Stimulated activated CD8-positive, alpha-beta memory T cell treated with anti-CD3 and anti-CD28 coated beads, Interleukin-7, amount 100 ng/mL, for 48 hours (primary cell): ENCODE measurements at regions not wholly inside any gene's neighbourhood (a gene's known extent, or its start where the extent isn't known, plus 50 kb on each side); places are given as distances from the start of the nearest gene placed in this dataset.
"Not testable (repeated sequence)": the region's sequence is repeated elsewhere in the genome, so short reads cannot be mapped to it uniquely, and the experiment has no call there.

Experiments used
- DNase-seq, 2 donors: peaks; one replicate each; pipeline ENCODE4 v3.0.0-alpha.2; 2020; ENCODE audit warnings: low read depth in 1 of 2; ENCODE audit errors: extremely low read depth in 1 of 2

DNA sequence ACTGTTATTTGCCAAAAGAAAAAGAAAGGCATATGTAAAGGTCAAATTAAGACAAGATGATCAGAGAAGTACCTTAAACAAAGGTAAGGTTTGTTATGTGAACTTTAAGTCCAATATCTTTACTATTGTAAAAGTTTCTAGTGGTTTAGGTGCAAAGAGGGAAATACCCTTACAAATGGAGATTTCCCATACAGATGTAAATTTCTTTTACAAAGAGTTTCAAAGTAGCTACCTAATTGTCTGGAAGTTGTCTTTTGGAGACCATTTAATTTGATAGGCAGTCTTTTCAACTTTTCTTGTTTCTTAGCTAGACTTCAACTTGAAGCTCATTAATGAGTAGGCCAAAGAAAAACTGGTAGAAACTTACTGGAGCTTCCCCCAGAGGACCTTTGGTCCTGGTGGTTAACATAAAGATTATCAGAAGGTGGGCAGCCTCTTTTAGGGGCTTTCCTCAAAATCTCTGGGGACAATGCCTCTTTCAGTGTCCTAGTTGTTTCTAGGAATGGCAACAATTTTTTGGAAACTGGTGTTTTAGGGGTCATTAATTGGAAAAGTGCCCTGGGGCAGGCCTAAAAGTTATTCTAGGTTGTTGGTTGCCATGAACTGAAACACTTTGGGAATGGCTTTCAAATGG, 297.3 kb downstream of the GUCY2F start:
- DNase-seq = no peak

DNA sequence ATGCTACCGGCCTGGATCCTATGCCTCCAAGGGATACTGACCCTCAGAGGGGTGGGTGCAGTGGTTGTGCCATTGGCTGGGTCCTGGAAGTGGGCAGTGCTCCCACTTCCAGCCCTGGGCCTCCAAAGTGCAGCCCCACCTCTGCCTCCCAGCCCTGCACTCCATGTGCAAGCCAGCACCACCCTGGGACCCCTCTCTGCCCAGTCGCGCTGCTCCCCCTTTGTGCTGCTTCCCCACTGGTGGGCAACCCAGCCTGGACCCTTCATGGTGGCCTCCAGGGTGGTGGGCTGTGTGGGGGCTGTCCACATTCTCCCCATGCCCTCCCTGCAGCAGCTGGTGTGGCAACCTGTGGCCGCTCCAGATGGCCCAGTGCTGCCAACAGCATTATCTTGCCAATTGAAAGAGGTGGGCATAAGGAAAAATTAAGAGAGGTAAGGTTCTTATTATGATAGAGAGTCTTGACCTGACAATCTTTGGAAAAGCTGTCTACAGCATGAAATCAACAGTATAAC, 309.7 kb downstream of the GUCY2F start:
- no peak for DNase-seq

DNA sequence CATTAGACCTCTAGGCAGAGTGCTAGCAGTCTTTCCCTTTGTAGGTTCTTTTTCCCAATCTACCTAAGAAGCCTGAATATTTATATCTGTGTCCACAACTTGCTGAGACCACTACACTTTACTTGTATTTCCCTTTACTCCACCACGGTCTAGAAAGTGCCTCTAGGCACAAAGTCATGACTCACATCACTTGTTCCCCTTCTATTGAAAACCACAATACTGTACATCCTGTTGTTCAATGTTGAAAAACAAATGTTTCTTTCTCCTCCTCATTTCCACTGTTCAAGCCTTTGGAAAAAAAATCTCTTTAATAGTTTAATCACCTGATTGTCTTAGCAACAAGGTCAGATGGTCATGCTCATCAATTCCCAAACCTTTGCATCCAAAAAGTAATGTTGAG, 326.7 kb downstream of the GUCY2F start:
- no peak for DNase-seq

DNA sequence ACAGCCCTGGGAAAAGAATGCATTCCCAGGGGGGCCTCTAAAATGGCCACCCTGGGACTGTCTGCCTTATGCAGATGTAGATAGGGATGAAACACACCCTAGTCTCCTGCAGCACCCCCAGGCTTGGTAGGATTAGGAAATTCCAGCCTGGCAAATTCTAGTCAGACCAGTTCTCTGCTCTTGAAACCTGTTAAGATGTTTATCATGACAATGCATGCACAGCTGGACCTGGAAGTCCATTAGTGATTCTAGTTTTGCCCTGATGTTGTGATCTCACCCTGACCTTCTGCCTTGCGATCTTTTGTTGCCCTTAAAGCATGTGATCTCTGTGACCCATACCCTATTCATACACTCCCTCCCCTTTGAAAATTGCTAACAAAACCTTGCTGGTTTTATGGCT, 337.7 kb downstream of the GUCY2F start:
- not testable (repeated sequence) for DNase-seq

DNA sequence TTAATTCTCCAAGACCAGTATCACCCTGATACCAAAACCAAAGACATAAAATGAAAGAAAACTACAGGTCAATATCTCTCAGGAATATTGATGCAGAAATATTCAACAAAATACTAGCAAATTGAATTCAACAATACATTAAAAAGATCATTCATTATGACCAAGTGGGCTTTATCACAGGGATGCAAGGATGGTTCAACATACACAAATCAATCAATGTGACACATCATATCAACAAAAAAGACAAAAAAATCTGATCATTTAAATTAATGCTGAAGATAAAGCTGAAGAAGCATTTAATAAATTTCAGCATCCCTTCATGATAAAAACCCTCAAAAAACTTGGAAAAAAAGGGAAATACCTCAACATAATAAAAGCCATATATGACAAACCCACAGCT, 341.4 kb downstream of the GUCY2F start:
- no peak for DNase-seq

DNA sequence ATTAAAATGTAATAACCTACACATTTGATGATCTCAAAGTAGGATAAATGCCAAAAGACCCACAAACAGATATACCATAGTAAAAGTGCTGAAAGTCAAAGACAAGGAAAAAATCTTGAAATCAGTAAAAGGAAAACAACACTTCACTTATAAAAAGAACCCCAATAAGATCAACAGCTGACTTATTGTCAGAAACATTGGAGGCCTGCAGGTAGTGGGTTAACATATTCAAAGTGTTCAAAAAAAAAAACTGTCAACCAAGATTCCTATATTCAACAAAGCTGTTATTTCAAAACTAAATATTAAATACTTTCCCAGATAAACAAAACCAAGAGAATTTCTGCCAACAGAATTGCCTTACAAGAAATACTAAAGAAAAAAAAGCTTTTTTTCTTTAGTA, 347.1 kb downstream of the GUCY2F start:
- DNase-seq = no peak

DNA sequence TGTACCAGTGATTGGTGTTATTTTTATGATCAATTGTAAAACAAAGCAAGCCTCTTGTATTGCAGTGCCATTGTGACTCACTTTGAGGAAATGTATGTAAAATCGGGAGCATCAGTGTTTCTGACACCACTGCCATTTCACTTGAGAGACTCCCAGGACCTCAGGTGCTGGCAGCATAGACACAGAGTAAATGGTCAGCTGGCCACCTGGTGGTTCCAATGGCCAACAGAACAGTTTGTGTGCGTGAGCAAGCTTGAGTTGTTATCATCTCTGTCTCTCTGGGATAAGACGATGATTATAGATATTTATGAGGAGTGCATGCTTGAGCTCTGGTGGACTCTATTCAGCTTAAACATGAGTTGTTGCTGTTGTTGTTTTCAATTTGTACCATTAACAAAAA, 356.6 kb downstream of the GUCY2F start:
- DNase-seq = no peak

DNA sequence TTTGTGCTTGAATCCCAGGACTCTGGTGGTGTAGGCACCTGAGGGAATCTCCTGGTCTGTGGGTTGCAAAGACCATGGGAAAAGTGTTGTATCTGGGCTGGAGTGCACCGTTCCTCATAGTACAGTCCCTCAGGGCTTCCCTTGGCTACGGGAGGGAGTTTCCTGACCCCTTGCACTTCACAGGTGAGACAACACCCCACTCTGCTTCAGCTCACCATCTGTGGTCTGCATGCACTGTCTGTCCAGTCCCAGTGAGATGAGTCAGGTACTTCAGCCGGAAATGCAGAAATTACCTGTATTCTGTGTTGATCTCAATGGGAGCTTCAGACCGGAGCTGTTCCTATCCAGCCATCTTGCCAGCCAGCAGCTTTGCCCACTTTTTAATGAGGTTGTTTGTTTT, 353.0 kb upstream of the IRS4 start:
- no peak for DNase-seq

DNA sequence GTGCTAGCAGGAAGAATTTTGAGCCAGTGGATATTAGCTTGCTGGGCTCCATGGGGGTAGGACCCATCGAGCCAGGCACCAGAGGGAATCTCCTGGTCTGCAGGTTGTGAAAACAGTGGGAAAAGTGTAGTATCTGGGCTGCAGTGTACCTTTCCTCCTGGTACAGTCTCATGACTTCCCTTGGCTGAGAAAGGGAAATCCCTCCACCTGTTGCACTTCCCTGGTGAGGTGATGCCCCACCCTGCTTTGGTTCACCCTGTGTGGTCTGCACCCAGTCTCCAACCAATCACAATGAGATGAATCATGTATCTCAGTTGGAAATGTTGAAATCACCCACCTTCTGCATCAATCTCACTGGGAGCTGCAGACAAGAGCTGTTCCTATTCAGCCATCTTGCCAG, 341.4 kb upstream of the IRS4 start:
- no peak for DNase-seq

DNA sequence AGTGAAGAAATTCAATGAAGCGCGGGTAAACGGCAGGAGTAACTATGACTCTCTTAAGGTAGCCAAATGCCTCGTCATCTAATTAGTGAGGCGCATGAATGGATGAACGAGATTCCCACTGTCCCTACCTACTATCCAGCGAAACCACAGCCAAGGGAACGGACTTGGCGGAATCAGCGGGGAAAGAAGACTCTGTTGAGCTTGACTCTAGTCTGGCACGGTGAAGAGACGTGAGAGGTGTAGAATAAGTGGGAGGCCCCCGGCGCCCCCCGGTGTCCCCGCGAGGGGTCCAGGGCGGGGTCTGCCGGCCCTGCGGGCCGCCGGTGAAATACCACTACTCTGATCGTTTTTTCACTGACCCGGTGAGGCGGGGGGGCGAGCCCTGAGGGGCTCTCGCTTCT, 317.8 kb upstream of the IRS4 start:
- DNase-seq = not testable (repeated sequence)

DNA sequence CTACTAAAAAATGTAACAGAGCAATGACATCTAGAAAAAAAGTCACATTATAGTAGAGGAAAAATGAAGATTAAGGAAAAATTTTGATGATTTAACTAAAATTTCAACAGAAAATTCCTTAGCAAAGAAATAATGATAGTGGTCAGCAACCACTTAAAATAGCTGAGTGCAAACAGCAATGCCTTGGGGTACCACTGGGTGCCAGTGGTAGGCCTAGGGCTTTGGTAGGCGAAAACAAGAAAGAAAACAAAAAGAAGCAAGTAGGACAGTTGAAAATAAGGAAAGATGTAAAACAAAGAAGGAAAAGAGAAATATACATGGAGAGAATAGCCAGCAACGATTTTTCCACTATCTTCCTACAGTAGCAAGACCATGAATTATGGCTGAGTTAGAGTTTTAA, 313.5 kb upstream of the IRS4 start:
- no peak for DNase-seq

DNA sequence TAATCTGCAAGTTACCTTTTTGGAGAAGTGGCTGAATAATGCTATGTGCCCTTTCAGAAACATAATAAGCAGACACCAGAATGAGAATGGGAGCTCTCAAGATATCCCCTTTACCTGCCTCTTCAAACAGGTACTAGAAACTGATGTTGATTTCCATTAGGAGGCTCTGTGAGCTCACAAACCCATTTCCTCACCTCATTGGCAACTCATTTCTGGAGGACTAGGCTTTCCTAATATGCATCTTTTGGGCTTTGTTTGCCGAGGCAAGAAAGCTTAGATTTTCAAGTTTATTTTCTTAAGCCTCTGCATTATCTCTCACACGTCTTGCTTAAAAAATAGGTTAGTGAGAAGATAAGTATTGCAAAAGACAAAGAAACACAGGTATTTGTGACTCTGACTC, 313.1 kb upstream of the IRS4 start:
- no peak for DNase-seq

DNA sequence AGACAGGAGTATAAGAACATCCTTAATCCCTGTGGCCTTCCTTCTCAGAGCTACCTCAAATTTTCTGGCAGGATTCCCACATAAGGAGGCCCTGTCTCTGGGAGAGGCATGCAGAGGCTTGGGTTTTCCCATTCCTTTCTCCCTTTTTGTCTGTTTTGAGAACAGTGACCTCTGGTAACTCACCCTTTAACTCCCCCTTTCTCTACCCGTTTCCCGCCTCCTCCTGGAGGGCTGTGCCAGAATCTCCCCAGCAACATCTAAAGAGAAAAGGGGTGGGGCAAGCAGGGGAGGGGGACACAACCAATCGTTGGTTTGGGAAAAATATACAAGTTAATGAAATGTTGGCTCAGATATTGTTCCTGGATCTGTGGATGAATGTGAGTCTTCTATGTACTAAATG, 303.7 kb upstream of the IRS4 start:
- no peak for DNase-seq

DNA sequence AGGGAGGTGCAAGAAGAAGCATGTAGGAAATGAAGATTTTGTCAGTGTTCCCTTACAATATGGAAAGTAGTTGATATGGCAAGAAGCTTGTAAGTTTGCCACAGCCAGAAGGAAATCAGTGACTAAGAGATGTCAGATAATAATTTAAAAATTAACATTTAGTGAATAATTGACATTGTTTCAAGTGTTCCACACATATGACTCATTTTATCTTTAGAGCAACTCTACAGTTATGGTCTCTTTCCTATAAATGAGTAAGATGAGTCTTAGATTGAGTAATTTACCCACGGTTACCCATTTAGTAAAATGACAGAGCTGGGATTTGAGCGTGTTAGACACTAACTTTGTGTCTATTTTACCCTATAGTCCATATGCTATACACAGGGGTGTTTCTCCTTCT, 300.3 kb upstream of the IRS4 start:
- no peak for DNase-seq

DNA sequence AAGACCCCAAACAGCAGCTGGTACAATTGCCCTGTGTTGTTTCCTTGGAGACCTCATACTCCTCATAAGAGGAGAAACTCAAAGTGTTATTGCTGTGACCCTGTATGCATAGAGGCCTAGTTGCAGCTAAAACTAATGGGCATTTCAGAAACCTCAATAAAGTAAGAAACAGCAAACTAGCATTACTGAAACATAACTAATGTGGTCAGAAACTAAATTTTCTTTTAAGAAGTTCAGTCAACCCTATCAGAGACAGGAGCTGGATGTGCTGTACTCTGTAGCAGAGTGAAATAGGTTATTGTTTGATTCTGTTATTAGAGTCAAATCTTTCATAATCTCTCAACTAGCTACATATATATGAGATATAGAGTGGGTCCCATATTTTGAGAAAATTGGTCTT, 257.5 kb upstream of the IRS4 start:
- no peak for DNase-seq

DNA sequence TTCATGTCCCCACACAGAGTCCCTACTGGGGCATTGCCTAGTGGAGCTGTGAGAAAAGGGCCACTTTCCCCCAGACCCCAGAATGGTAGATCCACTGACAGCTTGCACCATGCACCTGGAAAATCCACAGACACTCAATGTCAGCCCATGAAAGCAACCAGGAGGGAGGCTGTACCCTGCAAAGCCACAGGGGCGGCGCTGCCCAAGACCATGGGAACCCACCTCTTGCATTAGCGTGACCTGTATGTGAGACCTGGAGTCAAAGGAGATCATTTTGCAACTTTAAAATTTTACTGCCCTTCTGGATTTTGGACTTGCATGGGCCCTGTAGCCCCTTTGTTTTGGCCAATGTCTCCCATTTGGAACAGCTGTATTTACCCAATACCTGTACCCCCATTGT, 236.5 kb upstream of the IRS4 start:
- DNase-seq = not testable (repeated sequence)

DNA sequence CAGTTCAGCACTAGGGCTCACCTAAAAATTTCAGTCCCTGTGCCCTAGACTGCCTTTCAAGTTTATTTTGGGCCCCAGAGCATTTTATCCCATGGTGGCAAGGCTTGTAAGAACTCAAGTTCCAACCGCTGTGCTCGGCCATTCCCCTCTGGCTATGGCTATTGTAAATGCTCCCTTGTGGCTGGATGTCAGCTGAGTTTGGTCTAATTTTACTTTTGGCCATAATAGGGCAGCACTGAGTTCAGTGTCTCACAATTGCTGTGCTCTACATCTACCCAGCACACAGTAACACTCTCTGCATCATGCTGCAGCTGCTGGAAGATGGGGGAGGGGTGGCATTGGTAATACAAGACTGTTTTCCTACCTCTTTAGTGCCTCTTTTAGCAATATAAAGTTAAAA, 210.8 kb upstream of the IRS4 start:
- DNase-seq = no peak

DNA sequence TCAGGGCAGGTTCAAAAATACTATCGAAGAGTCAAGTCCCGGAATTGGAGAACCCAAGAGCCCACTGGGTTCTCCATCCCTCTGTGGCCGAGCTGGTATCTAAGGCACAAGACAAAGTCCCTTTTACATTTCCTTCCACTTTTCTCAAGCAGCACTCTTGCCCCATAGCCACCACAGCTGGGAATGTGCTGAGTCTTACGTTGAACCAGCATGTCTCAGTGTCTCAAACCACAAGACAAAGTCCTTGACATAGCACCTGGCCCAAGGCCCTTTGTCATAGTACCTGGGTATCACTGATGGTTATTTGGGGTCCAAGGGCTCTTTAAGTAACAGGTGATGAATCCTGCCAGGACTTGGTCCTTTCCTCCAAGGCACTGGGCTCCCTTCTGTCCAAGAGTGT, 210.2 kb upstream of the IRS4 start:
- DNase-seq = no peak

DNA sequence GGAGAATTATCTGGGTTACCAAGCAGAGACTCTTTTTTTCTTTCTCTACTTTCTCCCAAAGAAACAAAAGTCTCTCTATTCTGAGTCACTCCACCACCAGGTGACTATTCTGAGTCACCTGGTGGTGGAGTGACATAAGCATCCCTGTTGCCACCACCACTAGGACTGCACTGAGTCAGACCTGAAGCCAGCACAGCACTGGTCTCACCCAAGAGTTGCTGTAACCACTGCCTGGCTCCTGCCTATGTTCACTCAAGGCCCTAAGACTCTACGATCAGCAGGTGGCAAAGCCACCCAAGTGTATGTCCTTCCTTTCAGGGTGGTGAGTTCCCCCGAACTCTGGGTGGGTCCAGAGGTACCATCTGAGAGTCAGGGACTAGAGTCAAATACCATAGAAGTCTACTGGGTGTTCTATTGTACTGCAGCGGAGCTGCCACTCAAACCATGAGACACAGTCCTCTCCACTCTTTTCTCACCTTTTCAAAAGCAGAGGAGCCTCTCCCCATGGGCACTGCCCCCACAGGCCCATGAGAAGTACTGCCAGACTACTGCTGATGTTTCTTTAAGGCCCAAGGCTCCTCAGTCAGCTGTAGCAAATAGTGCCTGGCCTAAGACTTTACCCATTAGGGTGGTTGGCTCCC, 209.6 kb upstream of the IRS4 start:
- peak in 1 of 2 donors; percentile 0 for DNase-seq

DNA sequence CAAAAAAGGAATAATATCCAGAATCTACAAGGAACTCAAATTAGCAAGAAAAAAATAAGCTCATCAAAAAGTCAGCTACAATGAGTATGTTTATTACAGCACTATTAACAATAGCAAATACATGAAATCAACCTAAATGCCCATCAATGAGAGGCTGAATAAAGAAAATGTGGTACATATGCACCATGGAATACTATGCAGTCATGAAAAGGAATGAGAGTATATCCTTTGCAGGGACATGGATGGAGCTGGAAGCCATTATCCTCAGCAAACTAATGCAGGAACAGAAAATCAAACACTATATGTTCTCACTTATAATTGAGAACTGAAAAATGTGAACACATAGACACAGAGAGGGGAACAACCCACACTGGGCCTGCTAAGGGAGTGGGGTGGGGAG, 178.4 kb upstream of the IRS4 start:
- DNase-seq = no peak

DNA sequence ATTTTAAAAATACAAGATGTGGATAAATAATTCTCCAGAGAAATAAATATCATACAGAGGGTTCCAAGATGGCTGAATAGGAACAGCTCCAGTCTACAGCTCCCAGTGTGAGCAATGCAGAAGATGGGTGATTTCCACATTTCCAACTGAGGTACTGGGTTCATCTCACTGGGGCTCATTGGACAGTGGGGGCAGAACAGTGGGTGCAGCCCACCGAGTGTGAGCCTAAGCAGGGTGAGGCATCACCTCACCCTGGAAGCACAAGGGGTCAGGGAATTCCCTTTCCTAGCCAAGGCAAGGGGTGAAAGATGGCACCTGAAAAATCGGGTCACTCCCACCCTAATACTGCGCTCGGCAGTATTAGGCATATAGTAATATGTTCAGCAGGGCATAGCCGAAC, 167.5 kb upstream of the IRS4 start:
- DNase-seq = not testable (repeated sequence)

DNA sequence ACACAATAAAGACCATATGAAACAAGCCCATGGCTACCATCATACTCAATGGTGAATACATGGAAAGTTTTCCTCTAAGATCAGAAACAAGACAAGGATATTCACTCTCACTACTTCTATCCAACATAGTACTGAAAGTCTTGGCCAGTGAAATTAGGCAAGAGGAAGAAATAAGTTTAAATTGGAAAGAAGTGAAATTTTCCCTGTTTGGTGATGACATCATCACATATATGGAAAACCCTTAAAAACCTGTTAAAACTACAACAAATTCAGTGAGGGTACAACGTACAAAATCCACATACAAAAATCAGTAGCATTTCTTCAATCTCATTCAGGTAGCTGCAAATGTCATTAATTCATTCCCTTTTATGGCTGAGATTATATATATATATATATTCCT, 164.0 kb upstream of the IRS4 start:
- no peak for DNase-seq

DNA sequence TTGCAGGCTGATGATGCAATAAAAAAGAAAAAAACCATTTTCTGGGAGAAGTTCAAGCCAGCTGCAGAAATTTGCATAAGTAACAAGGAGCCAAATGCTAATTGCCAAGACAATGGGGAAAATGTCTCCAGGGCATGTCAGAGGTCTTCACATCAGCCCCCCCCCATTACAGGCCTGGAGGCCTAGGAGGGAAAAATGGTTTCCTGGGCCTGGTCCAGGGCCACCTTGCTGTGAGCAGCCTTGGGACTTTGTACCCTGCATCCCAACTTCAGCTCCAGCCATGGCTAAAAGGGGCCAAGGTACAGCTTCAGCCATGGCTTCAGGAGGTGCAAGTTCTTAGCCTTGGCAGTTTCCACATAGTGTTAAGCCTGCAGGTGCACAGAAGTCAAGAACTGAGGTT, 160.0 kb upstream of the IRS4 start:
- DNase-seq = not testable (repeated sequence)
